ENCODE measurements at regions not wholly inside any gene's neighbourhood (a gene's known extent, or its start where the extent isn't known, plus 50 kb on each side); places are given as distances from the start of the nearest gene placed in this dataset.
"Not testable (repeated sequence)": the region's sequence is repeated elsewhere in the genome, so short reads cannot be mapped to it uniquely, and the experiment has no call there.

DNA sequence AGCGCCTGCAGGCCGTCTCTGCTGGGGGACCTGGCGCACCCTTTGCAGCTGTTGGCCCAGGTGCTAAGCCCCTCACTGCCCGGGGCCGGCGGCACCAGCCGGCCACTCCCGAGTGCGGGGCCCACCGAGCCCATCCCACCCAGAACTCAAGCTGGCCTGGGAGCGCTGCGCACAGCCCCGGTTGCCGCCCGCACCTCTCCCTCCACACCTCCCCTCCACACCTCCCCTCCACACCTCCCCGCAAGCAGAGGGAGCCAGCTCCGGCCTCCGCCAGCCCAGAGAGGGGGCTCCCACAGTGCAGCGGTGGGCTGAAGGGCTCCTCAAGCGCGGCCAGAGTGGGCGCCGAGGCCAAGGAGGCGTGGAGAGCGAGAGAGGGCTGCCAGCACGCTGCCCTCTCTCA is 177.8 kb upstream of the KAZN start:
- no peak for DNase-seq

DNA sequence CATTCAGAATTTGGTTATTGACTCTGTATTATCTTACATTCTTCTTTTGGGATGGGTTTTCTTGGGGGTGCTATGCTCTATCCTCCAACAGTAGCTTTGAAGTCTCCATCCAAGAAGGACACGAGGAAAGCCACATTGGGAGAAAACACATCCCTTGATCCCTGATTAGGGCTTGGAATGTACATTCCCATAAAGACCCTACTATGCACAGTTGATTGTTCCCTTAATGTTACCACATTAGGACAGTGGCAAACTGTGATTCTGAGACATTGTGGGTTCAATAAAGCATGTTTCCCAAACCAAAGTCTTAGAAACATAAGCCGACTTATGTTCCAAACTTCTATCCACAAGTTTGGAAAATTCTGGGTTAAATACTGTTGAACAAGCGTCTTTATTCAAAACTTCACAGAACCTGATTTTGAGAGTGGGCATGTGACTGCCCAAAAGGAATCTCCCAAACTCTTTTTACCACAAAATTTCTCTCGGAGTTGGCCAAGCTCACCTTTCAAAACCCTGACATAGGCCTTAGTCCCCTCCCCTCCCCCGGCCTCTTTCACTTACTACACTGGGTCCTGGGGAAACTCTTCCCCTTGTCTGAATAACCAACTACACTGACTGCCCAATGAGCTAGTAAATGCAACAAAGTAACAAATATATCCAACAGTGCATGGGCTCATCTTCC is 177.0 kb upstream of the KAZN start:
- DNase-seq: no peak

DNA sequence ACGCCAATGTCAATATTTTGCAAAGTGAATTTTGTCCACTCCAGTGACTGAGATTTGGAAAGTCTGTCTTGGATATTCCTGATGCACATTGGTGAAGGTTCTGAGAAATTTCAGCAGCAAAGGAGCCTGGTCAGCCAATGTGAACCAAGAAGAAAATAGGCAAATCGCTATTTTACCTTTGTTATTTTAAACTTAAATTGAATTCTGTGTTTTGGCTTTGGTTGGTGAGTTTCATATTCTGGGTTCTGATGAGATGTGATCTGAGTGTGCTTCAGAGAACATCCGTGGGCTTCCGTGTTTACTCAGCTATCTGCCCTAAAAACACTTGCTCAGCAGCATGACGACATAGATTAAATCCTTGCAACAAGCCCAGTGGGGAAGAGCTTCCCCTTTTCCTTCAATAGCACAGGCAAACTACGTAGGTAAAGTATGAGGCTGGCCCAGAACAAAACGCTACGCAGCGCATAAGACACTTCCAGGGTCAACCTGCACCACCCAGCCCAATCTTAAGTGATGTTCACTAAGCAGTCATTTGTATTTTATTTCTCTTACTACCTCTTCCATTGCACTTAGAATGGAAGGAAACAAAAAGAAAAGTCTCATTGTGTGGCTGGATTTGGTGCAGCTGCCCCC is 176.4 kb upstream of the KAZN start:
- DNase-seq: no peak

GRCh38 chr1:14424325-14425002 is 174.0 kb upstream of the KAZN start:
- DNase-seq: no peak

DNA sequence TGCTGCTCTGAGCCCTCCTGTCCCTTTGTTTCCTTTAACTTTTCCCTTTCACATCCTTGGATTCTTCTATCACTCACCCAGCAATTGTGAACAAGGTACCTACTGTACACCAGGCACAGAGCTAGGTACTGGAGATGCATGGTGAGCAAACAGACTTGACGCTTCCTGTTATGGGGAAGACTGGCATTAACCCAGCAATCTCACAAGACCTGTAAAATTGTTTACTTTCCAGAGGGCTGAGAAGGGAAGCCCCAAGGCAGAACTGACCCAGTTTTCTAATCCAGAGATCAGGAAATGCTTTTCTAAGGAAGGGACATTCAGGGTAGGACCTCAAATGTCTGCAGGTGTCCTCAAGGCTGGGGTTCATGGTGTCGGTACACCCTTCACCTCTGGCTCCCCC is 171.6 kb upstream of the KAZN start:
- DNase-seq: no peak

DNA sequence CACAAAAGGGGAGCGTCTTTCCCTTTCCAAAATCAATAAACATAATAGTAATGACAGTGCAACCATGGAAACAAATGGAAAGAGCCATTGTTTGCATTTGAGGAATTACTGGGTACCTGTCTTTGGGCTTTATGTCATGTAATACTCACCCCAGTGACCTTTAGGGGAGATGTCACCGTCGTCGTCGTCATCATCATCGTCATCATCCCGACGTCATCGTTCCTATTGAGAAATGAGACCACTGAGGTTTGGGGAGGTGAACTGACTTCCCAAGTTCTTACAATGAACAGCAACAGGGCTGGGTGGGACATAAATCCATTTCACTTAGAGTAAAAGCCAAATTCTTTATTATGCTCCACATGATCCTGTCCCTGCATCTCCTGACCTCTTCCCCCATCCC is 168.9 kb upstream of the KAZN start:
- DNase-seq: no peak

DNA sequence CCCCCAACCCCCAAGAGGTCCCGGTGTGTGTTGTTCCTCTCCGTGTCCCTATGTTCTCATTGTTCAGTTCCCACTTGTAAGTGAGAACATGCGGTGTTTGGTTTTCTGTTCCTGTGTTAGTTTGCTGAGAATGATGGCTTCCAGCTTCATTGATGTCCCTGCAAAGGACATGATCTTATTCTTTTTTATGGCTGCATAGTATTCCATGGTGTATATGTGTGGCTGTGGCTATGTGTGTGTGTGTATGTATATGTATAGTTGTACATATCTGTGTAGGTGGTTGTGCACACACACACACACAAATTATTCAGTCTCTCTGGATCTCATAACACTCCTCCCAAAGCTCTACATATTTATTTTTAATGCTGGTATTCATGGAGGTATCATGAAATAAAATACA is 165.8 kb upstream of the KAZN start:
- DNase-seq: not testable (repeated sequence)

- peak; percentile 5 for DNase-seq
These were observed 163.0 kb upstream of the KAZN start for GRCh38 chr1:14435368-14436023.

DNA sequence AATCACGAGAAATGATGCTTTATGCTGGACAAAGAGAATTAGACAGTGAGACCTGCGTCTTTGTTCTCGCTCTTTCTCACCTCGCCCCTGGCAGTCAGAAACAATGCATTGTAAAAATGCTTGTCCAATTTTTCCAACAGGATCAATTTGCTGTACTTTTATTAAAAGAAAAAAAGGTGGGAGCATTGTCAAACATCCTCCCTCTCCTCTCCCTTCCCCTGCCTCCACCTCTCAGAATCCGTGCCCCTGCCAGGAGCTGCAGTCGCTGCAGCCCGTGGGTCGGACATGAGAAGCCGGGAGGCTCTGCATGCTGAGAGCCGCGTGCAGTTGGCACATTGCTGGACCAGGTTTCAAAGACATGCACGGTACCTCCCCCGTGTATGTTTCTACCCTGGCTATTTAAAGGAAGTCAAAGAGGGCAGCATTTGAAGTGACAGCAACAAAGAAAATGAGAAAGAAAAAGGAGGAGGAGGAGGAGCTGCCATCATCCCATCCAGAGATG is 161.0 kb upstream of the KAZN start:
- DNase-seq: no peak

- DNase-seq: no peak
These were observed 160.2 kb upstream of the KAZN start for GRCh38 chr1:14438127-14438769.

GRCh38 chr1:14439015-14439414 is 159.5 kb upstream of the KAZN start:
- no peak for DNase-seq

- no peak for DNase-seq
These were observed 158.3 kb upstream of the KAZN start for GRCh38 chr1:14440166-14440565.

DNA sequence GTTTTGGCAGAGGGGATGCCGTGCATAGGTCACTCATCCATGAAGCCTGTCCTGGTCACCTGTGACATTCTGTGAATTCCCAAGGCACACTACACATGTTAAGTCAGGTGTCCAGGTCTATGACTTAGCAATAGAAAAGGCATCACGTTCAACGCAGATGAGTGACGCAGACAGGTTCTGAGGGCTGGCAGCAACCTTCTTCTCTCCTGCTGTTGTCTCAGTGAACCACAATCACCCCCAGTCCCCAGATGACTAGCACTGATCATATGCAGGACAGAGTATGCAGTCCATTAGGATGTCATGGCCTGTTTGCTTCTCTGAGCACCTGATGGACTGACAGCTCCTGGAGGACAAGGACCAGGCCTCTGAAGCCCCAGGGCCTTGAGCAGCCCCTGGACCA is 157.8 kb upstream of the KAZN start:
- no peak for DNase-seq

DNA sequence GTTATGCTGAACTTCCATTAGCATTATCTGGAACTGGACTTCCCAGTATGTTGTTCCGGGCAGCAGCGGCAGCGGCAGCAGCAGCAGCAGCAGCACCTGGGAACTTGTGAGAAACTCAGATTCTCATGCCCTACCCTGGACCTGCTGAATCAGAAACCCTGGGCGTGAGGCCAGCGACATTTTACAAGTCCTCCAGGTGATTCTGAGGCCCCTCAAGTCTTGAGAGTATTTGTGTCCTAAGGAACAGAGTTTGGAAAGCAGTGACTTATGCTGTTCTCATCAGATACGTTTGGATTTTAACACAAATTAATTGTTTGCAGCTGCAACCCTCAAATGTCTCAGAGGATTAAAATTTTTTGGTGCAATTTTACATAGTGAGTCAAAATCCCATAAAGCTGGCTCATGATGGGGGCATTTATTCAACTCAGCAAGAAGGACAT is 157.2 kb upstream of the KAZN start:
- DNase-seq: no peak

- no peak for DNase-seq
These were observed 155.8 kb upstream of the KAZN start for GRCh38 chr1:14442669-14443068.

- DNase-seq: no peak
These were observed 155.2 kb upstream of the KAZN start for GRCh38 chr1:14443164-14443787.

DNA sequence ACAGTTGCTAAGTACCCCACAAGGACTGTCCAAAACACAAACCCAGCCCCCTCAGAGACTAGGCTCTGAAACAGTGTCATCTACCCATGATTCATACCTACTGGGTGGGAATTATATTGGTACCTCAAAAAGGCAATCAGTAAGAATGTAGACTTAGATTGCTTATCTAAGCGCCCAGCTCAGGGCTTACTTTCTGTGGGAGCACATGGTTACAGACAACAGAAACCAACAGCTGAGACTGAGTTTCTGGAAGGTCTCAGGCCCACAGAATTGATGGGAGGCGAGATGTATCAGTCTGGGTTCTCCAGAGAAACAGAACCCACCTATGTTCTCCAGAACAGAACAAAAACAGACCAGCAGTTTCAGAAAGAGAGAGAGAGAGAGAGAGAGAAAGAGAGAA is 147.3 kb upstream of the KAZN start:
- no peak for DNase-seq

GRCh38 chr1:14452551-14452950 is 145.9 kb upstream of the KAZN start:
- no peak for DNase-seq

- DNase-seq: no peak
These were observed 138.3 kb upstream of the KAZN start for GRCh38 chr1:14460173-14460572.

GRCh38 chr1:14462851-14463250 is 135.6 kb upstream of the KAZN start:
- no peak for DNase-seq

GRCh38 chr1:14466006-14466405 is 132.5 kb upstream of the KAZN start:
- no peak for DNase-seq

GRCh38 chr1:14467112-14467511 is 131.4 kb upstream of the KAZN start:
- DNase-seq: no peak

DNA sequence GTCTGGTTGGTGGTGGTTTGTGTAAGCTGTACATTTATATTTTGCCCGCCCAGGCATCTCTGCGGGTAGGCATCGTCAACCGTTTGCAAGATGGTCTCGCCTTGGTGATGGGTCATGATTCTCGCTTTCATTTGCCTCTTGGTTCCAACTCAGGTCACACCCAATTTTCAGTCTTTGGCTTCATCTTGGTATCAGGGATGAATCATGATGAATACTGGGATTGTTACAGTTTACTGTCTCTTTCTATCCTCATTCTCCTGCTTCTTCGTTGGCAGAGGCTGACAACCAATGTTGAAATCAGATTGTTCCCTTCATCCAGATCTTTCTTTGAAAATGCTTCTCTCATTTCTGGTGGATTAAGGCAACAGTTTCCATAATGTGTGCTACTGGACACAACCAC is 129.7 kb upstream of the KAZN start:
- no peak for DNase-seq

Measured in DMS53 (cell line).